Fibroblast of upper back skin (primary cell): ENCODE measurements at regions not wholly inside any gene's neighbourhood (a gene's known extent, or its start where the extent isn't known, plus 50 kb on each side); places are given as distances from the start of the nearest gene placed in this dataset.

Experiments
- DNase-seq: peaks from one replicate; pipeline ENCODE4 v3.0.0-alpha.2; 2013

DNA sequence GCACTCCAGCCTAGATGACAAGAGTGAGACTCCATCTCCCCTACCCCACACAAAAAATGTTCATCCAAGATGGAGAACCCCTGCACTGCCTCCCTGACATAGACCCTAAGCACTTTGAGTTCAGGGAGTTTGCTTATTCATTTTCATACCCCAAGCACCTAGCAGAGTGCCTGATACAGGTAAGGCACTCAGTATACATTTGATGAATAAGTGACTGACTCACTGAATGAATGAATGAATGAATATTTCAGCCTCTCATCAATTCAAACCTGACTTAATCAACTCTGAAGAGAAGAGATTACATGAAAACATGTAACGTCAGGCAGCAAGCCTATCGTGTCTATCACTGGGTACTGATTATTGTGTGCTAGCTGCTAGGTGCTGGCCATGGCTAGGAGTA, 121.3 kb upstream of the GADD45A start:
- DNase-seq = no peak

DNA sequence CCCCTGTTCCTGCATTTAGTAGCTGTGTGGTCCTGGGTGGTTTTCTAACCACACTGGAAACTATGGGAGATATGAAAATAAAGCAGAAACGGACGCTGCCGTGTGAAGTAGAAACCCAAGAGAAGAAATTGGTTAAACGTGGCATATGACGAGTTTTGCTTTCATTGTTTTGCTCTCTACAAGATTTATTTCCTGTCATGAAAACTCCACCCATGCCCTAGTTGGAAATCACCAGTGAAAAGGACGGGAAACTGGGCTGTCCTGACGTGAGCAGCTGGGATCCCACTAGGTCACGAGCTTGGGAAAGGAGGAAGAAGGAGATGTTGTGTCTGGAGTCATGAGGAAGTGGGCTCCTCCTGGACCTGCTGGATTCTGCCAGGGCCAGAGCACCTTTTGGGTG, 120.8 kb upstream of the GADD45A start:
- DNase-seq = no peak

DNA sequence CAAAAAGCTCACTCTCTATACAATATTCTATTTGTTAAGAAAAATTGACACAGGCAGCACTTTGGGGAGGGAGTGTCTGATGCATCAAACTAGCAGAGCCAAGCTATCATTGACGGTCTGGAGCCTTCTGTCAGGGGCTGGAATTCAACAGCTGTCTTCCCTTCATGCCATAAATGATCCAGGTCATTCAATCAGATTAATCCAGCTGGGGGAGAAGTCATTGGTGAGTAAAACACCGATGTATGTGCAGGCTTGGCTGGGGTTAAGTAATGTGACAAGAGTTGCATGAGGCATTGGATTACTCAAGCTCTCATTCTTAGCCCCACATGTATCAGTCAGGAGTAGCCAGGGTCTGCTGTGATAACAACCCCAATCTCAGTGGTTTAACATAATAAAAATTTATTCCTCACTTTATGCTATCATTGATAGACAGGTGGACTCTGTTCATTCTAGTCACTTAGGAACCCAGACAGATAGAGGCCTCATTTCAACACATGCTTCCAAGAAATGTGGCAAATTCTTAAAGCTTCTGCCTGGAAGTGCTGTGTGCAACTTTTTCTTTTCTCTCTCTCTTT, 118.1 kb upstream of the GADD45A start:
- peak; percentile 30 for DNase-seq

DNA sequence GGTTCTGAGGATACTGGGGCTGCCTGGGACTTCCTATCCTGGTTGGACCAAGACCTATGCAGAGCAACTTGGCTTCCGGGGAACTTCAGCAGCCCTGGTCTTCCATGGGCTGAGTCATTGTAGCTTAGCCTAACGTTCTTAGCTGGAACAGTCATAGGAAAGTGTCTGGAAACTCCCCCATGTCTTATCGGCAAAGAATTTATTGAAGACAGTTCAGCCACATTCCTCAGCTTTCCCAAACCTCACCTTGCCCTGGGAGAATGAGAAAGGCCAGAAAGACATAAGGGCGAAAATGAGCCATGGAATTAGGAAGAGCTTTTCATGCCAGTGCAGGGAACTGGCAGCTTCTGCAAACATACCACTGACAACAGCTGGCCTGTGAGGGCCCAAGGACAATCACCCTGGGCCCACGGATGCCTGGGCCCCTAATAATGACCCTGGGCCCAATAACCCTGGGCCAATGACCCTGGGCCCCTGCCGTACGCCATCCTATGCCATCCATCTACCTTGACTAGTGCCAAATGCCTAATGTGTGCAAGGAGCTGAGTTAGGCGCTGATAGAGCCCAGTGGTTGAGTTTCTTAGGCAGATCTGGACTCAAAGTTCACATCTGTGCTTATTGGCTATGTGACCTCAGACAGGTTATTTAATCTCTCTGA, 114.4 kb upstream of the GADD45A start:
- DNase-seq = peak; percentile 93

GRCh38 chr1:67571406-67571805, 113.6 kb upstream of the GADD45A start:
- no peak for DNase-seq

GRCh38 chr1:67571901-67572593, 113.0 kb upstream of the GADD45A start:
- no peak for DNase-seq

- DNase-seq = no peak
Measured at GRCh38 chr1:67572594-67573221, 112.3 kb upstream of the GADD45A start.

DNA sequence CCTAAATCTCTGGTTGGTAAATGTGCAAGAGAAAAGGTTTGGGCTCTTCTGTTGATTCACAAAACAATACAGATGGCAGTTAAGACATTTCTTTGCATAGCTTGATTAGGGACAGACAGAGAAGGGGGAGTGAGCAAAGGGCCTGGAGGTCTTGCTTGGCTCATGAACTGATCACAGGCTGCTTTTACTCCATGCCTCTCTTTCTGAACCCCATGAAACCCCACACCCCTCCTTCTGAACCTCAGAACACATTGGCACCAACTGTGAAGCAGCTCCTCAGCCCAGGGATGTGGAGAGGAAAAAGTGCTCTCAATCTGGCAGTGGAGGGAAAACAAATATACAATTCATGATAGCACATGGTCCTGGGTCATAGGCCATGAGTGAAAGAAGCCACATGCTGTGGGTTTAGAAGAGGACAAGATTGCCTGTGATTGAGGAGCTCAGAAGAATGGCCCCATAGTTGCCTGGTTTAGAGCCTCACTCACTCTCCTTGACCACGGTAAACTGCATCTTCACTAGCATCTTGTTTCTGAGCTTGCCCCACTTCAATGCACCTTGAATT, 111.6 kb upstream of the GADD45A start:
- no peak for DNase-seq

- no peak for DNase-seq
Measured at GRCh38 chr1:67574221-67574620, 110.8 kb upstream of the GADD45A start.

DNA sequence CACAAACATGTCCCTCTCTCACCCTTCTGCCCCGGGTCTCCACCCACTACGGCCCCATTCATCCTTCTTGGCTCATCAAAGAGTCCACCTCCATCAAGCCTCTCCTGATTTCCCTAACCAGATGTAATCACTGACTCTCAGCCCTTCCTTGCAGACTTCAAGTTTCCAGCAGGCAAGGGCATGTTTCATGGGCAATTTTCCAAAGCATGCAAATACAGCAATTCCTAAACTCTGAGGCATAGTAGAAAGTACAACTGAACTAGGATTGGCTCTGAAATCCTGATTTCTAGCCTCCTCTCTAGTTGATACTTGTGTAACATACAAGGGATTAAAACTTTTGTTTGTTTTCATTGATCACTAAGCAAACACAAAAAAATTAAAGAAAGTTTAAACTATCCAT, 109.1 kb upstream of the GADD45A start:
- peak; percentile 85 for DNase-seq

DNA sequence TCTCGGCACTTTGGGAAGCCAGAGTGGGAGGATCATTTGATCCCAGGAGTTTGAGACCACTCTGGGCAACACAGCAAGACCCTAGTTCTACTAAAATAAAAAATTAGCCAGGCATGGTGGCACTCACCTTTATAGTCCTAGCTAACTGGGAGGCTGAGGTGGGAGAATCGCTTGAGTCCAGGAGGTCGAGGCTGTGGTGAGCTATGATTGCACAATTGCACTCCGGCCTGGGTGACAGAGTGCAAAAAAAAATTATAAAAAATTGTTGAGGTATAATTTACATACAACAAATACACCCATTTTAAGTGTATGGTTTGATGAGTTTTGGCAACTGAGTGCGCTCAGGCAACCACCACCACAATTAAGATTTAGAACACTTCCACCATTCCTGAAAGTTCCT, 108.5 kb upstream of the GADD45A start:
- DNase-seq = no peak

GRCh38 chr1:67577646-67578045, 107.4 kb upstream of the GADD45A start:
- DNase-seq = no peak

DNA sequence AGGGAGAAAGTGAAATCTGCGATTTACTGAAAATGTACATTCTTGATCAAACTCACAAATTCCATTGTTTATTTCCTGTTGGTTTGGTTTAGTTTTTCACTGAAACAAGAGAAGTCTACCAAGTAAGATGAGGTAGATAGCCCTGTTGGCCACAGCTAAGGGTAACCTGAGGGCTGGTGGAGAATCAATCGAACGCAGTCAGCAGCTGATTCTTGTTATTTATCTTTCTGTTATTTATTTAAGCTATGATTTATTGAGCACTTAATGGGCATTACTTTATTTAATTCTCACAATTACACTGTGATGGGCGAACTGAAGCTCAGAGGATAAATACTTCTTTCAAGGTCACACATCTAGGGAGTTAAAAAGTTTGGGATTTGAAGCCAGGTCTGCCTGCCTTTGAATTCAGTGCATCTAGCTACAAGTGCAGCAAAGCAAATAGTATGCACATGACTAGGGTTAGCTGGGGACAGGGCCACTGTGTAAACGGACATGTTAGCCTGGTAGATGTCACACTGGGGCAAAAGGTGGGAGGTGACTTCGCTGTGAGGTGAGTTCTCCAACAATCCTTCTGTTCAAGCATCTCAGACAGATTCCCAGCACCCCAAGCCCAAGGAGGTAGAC, 106.5 kb upstream of the GADD45A start:
- no peak for DNase-seq

GRCh38 chr1:67579623-67580394, 105.2 kb upstream of the GADD45A start:
- no peak for DNase-seq

- DNase-seq = no peak
Measured at GRCh38 chr1:67580691-67581403, 104.2 kb upstream of the GADD45A start.

- peak; percentile 77 for DNase-seq
Measured at GRCh38 chr1:67582625-67583461, 102.2 kb upstream of the GADD45A start.

GRCh38 chr1:67583462-67583950, 101.5 kb upstream of the GADD45A start:
- peak; percentile 79 for DNase-seq

DNA sequence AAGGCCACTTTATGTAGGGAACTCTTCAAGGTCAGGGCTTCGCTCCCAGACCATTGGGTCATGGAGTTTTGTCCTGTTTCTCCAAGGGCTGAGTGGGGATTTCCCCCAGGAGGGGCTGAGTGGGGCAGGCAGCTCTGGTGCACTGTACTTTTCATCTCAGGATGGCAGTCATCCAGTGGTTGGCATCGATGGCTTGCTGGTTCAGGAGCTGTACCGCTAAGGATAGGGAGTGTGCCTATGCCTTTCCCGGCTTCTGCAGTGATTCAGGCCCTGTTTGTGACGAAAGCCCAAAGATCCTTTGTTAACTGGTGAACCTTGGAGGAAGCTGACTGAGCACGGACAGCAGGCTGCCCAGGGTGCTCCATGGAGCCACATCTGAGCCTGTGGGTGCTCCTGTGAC, 100.1 kb upstream of the GADD45A start:
- no peak for DNase-seq

GRCh38 chr1:67586596-67586995, 98.4 kb upstream of the GADD45A start:
- peak; percentile 53 for DNase-seq

GRCh38 chr1:67588178-67588855, 96.7 kb upstream of the GADD45A start:
- DNase-seq = no peak
